SK-N-SH treated with all-trans-retinoic acid at 6 μM for 48 hours (cell line): ENCODE measurements at regions not wholly inside any gene's neighbourhood (a gene's known extent, or its start where the extent isn't known, plus 50 kb on each side); places are given as distances from the start of the nearest gene placed in this dataset.

Experiments used
- ATAC-seq: fragments of 200-7000 bp; cut with Tn5 transposase; 3 replicates; pipeline ENCODE4 v1.9.1; 2020; ENCODE audit warnings: mild to moderate bottlenecking, moderate library complexity
- ARNTL ChIP-seq: fragments of 450-650 bp; formaldehyde crosslinking; IDR thresholded peaks from 2 replicates; pipeline ENCODE4 v1.5.0; 2020; ENCODE audit warnings: low read depth, mild to moderate bottlenecking, moderate library complexity, borderline replicate concordance
- BACH2 ChIP-seq: fragments of 250-450 bp; sonication (Bioruptor Pico); IDR thresholded peaks from 2 replicates; pipeline ENCODE4 v1.9.0; 2021; ENCODE audit warnings: mild to moderate bottlenecking, borderline replicate concordance
- CREB5 ChIP-seq: fragments of 250-450 bp; sonication (Bioruptor Pico); IDR thresholded peaks from 2 replicates; pipeline ENCODE4 v1.5.1; 2020; ENCODE audit warnings: low read depth, mild to moderate bottlenecking, moderate library complexity
- CSDC2 ChIP-seq: fragments of 250-450 bp; sonication (Bioruptor Pico); IDR thresholded peaks from 2 replicates; pipeline ENCODE4 v1.5.0; 2020; ENCODE audit warnings: mild to moderate bottlenecking, moderate library complexity
- ESRRG ChIP-seq: fragments of 250-450 bp; sonication (Bioruptor Pico); IDR thresholded peaks from 2 replicates; pipeline ENCODE4 v1.6.1; 2021; ENCODE audit warnings: mild to moderate bottlenecking
- GLIS3 ChIP-seq: fragments of 250-450 bp; sonication (Bioruptor Pico); IDR thresholded peaks from 2 replicates; pipeline ENCODE4 v1.5.0; 2020; ENCODE audit warnings: mild to moderate bottlenecking, moderate library complexity
- ISL1 ChIP-seq: fragments of 250-450 bp; sonication (Bioruptor Pico); IDR thresholded peaks from 2 replicates; pipeline ENCODE4 v2.1.2; 2022; ENCODE audit warnings: mild to moderate bottlenecking, moderate library complexity
- OSR1 ChIP-seq: fragments of 250-450 bp; sonication (Bioruptor Pico); IDR thresholded peaks from 2 replicates; pipeline ENCODE4 v1.8.0; 2022; ENCODE audit warnings: moderate library complexity, mild to moderate bottlenecking, inconsistent platforms
- PATZ1 ChIP-seq: fragments of 250-450 bp; sonication (Bioruptor Pico); IDR thresholded peaks from 2 replicates; pipeline ENCODE4 v1.8.0; 2020; ENCODE audit warnings: mild to moderate bottlenecking, moderate library complexity, borderline replicate concordance
- POU6F1 ChIP-seq: fragments of 250-450 bp; sonication (Bioruptor Pico); IDR thresholded peaks from 2 replicates; pipeline ENCODE4 v1.8.0; 2021; ENCODE audit warnings: low read depth, mild to moderate bottlenecking, moderate library complexity, borderline replicate concordance
- PPARA ChIP-seq: fragments of 250-450 bp; sonication (Bioruptor Pico); IDR thresholded peaks from 2 replicates; pipeline ENCODE4 v1.5.0; 2020; ENCODE audit warnings: mild to moderate bottlenecking, borderline replicate concordance
- RARB ChIP-seq: fragments of 250-450 bp; sonication (Bioruptor Pico); IDR thresholded peaks from 2 replicates; pipeline ENCODE4 v1.8.0; 2021; ENCODE audit warnings: mild to moderate bottlenecking, moderate library complexity
- SNAI2 ChIP-seq: fragments of 250-450 bp; sonication (Bioruptor Pico); IDR thresholded peaks from 2 replicates; pipeline ENCODE4 v1.5.0; 2020; ENCODE audit warnings: mild to moderate bottlenecking, moderate library complexity
- TCF4 ChIP-seq: fragments of 250-450 bp; sonication (Bioruptor Pico); IDR thresholded peaks from 2 replicates; pipeline ENCODE4 v1.8.0; 2021; ENCODE audit warnings: mild to moderate bottlenecking, moderate library complexity, borderline replicate concordance
- TOX ChIP-seq: fragments of 250-450 bp; sonication (Bioruptor Pico); IDR thresholded peaks from 2 replicates; pipeline ENCODE4 v1.8.0; 2021; ENCODE audit warnings: mild to moderate bottlenecking, moderate library complexity, borderline replicate concordance
- TSHZ2 ChIP-seq: fragments of 250-450 bp; sonication (Bioruptor Pico); IDR thresholded peaks from 2 replicates; pipeline ENCODE4 v1.5.0; 2020; ENCODE audit warnings: mild to moderate bottlenecking, moderate library complexity
- ZC3H10 ChIP-seq: fragments of 250-450 bp; sonication (Bioruptor Pico); IDR thresholded peaks from 2 replicates; pipeline ENCODE4 v1.5.1; 2021; ENCODE audit warnings: mild to moderate bottlenecking, moderate library complexity
- ZFP3 ChIP-seq: fragments of 250-450 bp; sonication (Bioruptor Pico); IDR thresholded peaks from 2 replicates; pipeline ENCODE4 v1.5.0; 2020; ENCODE audit warnings: mild to moderate bottlenecking, moderate library complexity
- ZFP30 ChIP-seq: fragments of 450-650 bp; formaldehyde crosslinking; IDR thresholded peaks from 2 replicates; pipeline ENCODE4 v1.5.0; 2022; ENCODE audit warnings: mild to moderate bottlenecking, moderate library complexity
- ZNF565 ChIP-seq: fragments of 450-650 bp; formaldehyde crosslinking; conservative IDR thresholded peaks from 2 replicates; pipeline ENCODE4 v1.5.0; 2020; ENCODE audit warnings: low read depth, mild to moderate bottlenecking, moderate library complexity
- ZNF70 ChIP-seq: fragments of 450-650 bp; formaldehyde crosslinking; IDR thresholded peaks from 2 replicates; pipeline ENCODE4 v1.5.0; 2020; ENCODE audit warnings: mild to moderate bottlenecking, moderate library complexity
- ZNF8 ChIP-seq: fragments of 450-650 bp; formaldehyde crosslinking; IDR thresholded peaks from 2 replicates; pipeline ENCODE4 v1.5.0; 2020; ENCODE audit warnings: mild to moderate bottlenecking, moderate library complexity

GRCh38 chr7:131648491-131648890 is 92.1 kb upstream of the PODXL start (continued):
- TF ChIP-seq PATZ1 (CRISPR knock-in tag): no peak
- TF ChIP-seq BACH2 (CRISPR knock-in tag): no peak
- no peak for TF ChIP-seq SNAI2 (CRISPR knock-in tag)
- TF ChIP-seq CSDC2 (CRISPR knock-in tag): no peak
- TF ChIP-seq ISL1 (CRISPR knock-in tag): no peak
- TF ChIP-seq ZC3H10 (CRISPR knock-in tag): no peak
- TF ChIP-seq ARNTL (CRISPR knock-in tag): no peak
- TF ChIP-seq ZNF565: no peak
- no peak for TF ChIP-seq ZFP30
- TF ChIP-seq ZFP3 (CRISPR knock-in tag): no peak
- TF ChIP-seq RARB: no peak
- no peak for TF ChIP-seq PPARA (CRISPR knock-in tag)

- no peak for ATAC-seq
- no peak for TF ChIP-seq ISL1 (CRISPR knock-in tag)
- no peak for TF ChIP-seq ZNF8
- TF ChIP-seq ZNF565: no peak
- TF ChIP-seq OSR1: no peak
- no peak for TF ChIP-seq ZFP30
- TF ChIP-seq TOX (CRISPR knock-in tag): no peak
- TF ChIP-seq CSDC2 (CRISPR knock-in tag): no peak
- no peak for TF ChIP-seq PPARA (CRISPR knock-in tag)
- TF ChIP-seq BACH2 (CRISPR knock-in tag): no peak
- TF ChIP-seq CREB5 (CRISPR knock-in tag): no peak
Measured at GRCh38 chr7:131646203-131646602, 89.8 kb upstream of the PODXL start.

- ATAC-seq: peak; percentile 62
Measured at GRCh38 chr7:131642429-131642828, 86.0 kb upstream of the PODXL start.

More at GRCh38 chr7:131642429-131642828, 86.0 kb upstream of the PODXL start:
- TF ChIP-seq TOX (CRISPR knock-in tag) (no peak), POU6F1 (CRISPR knock-in tag) (no peak), CREB5 (CRISPR knock-in tag) (no peak), ZFP30 (no peak), ISL1 (CRISPR knock-in tag) (no peak), PATZ1 (CRISPR knock-in tag) (no peak), SNAI2 (CRISPR knock-in tag) (no peak), BACH2 (CRISPR knock-in tag) (no peak), ARNTL (CRISPR knock-in tag) (no peak), ZNF565 (no peak), ZNF8 (no peak), OSR1 (no peak), ZNF70 (no peak), TSHZ2 (CRISPR knock-in tag) (no peak), RARB (no peak), CSDC2 (CRISPR knock-in tag) (no peak), PPARA (CRISPR knock-in tag) (no peak), ESRRG (no peak), TCF4 (CRISPR knock-in tag) (no peak), GLIS3 (no peak)
- TF ChIP-seq, all 23 proteins: peak for 0
